IPS-18c (cell line): ENCODE measurements at regions not wholly inside any gene's neighbourhood (a gene's known extent, or its start where the extent isn't known, plus 50 kb on each side); places are given as distances from the start of the nearest gene placed in this dataset.

ENCODE experiments used
- H3K4me3 ChIP-seq: 2 replicates; pipeline ENCODE4 v1.7.0; 2013; ENCODE audit warnings: low read depth, mild to moderate bottlenecking, low read length, moderate library complexity; ENCODE audit not compliant: insufficient read depth
- H3K9me3 ChIP-seq: one replicate; pipeline ENCODE4 v1.6.1; 2013; ENCODE audit warnings: mild to moderate bottlenecking, low read length, moderate library complexity; ENCODE audit not compliant: control insufficient read depth, insufficient read depth

DNA sequence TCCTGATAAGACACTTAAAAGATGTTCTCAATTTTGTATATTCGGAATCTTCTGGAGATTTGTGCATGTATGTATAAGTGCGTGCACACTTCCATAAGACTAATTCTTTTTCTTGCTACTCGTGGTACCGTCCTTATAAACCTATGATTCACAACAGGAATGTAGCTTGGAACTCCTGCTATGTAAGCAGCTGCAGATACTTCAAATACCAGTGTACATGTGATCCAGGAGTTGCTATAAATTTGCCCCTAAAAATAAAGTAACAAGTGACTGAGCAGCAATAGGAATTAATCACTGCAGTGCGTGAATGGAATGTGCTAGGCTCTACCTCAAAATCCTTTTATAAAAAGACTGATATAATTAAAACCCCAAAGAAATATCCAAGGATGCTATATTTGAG is 214.9 kb downstream of the KLF5 start:
- no peak overlapping the region for H3K4me3 ChIP-seq
- no peaks in the 10 kb centered on the region for H3K9me3 ChIP-seq

DNA sequence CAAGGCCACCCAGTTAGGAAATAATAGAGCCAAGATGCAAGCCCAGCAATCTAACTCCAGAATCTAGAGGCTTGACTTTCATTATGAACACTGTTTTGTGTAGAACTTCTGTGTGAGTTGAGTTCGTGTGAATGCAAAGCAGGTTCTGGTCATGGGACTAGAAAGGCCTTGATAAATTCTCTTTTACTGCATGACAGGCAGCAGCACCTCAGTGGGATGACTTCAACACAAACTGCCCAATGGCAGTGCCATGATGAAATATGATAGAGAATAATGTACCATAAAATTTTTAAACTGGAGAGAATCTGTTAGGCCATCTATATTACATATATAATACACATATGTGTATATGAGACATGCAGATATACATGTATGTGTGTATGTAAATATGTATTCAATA is 214.5 kb downstream of the KLF5 start:
- no peak overlapping the region for H3K4me3 ChIP-seq
- no peaks in the 10 kb centered on the region for H3K9me3 ChIP-seq

DNA sequence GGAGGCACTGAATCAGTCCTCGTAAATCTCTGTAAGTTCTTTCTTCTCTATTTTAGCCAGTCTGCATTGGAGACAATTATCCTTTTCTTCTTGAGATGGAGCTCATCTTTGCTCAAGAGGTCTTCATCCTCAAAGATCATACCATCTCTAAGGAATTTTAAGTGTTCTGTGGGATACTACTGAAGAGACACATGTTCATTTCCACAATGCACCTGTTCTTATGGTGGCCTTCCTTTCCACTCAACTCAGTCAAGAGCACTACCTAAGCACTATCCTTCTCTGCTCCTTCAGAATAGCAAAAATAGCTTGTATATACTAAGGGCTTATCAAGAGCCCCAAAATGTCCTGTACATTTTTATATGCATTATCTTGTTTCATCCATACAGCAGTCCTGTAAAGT is 214.0 kb downstream of the KLF5 start:
- H3K9me3 ChIP-seq = no peaks in the 10 kb centered on the region
- H3K4me3 ChIP-seq = no peak overlapping the region

DNA sequence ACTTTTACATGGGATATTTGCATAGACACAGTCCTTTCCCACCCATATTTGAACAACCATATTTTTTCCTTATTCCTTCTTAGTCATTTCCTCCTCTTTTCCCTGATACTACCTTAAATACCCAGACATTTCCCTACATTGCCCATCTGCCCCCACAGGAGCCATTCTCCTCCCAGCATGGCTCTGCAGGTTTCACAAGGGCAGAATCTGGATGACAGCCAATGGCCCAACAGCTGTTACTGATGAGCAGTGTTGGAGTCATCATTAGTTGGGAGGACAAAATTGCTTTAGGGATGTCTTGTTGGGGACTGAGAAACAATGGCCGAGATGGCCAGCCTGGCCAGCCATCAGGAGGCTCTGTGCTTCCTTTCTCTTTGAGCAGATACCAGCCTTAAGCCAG is 209.5 kb downstream of the KLF5 start:
- no peak overlapping the region for H3K4me3 ChIP-seq
- no peaks in the 10 kb centered on the region for H3K9me3 ChIP-seq

DNA sequence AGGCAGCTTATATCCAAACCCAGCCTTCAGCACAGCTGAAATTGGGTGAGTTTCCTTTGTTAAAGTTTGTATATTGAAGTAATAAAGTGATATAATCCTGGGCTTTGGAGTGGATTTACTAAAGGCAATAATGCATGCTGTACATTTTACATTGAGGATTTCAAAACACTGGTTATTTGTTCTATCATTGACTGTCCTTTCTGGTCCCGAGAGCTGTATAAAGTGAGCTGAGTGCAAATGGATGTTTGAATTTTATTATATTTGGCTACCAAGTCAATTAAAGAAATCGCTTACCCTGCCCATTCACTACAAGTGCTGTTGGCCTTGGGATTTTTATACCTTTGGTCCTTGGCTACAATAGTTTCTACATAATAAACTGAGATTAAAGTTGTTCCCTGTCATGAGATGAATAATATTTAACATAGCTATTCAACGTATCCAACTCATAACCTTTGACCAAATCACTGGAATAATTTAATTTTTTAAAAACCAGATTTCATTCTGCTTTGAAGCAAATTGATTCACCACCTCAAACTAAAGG is 207.9 kb downstream of the KLF5 start:
- no peaks in the 10 kb centered on the region for H3K9me3 ChIP-seq
- H3K4me3 ChIP-seq = no peak overlapping the region

DNA sequence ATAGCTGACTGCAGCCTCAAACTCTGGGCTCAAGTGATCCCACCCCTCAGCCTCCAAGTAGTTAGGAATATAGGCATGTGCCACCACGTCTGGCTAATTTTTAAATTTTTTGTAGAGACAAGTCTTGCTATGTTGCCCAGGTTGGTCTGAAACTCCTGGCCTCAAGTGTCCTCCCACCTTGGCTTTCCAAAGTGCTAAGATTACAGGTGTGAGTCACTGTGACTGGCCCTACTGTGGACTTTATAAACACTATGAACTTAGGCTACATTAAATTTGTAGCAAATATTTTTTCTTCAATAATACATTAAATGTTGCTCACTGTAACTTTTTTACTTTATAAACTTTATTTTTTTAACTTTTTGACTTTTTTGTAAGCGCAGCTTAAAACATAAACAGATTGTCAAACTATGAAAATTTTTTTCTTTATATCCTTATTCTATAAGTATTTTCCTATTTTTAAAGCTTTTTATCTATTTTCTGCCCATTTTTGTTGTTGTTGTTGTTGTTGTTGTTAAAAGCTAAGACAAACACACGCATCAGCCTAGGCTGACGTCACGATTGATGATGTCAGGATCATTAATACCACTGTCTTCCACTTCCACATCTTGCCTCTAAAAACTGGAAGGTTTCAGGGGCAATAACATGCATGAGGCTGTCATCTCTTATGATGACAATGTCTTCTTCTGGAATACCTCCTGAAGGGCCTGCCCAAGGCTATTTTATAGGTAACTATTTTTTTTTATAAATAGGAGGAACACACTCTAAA is 204.2 kb downstream of the KLF5 start:
- Histone ChIP-seq H3K9me3 (no peaks in the 10 kb centered on the region), H3K4me3 (no peak overlapping the region)

DNA sequence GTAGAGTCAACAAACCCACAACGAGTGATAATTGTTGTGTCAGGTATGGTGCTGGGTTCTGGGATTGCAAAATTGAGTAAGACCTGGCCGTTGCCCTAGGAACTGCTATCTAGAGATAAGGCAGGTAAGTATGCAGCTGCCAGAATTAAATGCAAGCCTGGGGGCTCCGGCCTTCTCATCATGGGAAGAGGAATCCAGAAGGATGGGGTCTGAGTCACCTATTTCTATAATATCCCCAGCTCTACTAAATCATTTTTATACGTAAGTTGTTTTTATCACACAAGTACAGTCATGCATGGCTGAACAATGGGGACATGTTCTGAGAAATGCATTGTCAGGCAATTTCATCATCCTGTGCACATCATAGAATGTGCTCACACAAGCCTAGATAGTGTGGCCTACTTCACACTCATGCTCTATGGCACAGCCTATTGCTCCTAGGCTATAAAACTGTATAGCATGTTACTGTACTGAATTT is 203.0 kb downstream of the KLF5 start:
- H3K9me3 ChIP-seq = no peaks in the 10 kb centered on the region
- H3K4me3 ChIP-seq = no peak overlapping the region

DNA sequence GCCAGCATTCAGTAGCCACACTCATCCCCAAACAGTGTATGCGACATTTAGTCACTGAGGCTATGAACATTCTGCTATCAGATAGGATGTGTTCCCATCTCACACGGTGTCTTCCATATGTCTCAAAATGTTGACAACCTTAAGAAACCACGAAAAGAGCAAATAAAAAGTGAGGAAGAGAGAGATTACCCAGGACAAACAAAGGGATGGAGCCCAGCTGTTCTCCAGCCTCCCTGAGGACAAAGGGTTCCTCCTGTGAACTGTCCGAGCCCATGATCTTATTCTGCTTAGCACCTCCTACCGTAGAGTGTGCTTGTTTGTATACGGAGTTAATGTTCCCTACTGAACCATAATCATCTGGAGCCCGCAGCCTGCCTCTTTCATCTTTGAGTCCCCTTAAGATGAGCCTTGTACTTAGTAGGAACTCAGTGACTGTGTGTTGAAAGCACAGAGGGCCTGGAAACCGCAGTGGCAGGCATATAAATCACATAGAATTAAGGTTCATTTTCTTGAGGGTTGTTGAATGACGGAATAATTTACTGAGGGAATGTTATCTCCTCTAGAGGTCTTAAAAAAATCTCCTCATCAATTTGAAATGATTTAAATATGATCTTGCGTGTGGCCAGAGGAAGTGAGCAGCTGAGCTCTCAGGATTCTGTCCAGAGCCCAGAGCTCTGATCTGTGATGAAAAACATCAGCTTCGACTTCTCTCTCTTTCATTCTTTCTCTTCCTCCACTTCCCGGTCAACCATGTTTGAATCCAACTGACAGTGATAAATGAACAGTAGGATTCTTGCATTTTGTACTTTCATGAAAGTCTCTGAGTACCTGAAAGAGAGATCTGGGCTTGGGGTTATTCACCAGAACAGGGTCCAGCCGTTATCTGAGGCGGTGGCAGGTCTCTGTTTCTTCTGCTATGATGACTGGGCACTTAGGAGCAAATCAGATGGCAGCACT is 200.5 kb downstream of the KLF5 start:
- H3K9me3 ChIP-seq = no peaks in the 10 kb centered on the region
- H3K4me3 ChIP-seq = no peak overlapping the region

DNA sequence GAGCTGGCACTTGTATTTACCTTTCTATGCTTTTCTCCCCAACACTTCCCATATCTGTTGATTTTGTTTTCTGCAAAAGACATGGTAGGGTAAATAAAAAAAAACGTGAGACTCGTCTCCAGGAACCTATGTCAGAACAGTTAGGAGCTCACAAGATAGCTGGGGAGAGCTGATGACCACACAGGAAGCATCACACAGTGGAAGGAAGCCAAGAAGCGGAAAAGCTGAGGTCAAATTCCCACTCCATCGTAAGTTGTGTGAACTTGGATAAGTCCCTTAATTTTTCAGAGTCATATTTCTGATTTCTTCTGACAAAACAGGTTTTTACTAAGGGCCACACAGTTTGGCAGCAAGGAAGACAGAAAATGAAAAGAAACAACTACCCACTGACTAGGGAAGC is 199.6 kb downstream of the KLF5 start:
- no peak overlapping the region for H3K4me3 ChIP-seq
- no peaks in the 10 kb centered on the region for H3K9me3 ChIP-seq

DNA sequence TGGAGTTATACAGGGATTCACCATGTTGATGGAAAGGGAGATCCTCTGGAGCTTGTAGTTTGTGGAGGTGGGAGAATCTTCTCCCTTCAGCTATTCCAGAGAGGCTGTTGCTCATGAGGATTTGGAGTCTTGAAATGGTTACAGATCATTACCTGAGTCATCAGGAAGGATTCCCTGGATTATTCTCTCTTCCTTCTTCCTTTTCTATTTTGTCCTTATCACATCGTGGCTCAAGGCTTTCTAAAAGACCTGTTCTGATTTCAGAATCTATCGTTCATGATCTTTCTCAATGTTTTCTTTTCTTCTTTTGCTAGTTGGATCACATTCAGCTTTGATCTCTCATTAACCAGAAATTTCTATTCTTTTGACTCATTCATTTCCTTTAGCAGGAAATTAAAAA is 196.0 kb downstream of the KLF5 start:
- H3K9me3 ChIP-seq = no peaks in the 10 kb centered on the region
- no peak overlapping the region for H3K4me3 ChIP-seq

DNA sequence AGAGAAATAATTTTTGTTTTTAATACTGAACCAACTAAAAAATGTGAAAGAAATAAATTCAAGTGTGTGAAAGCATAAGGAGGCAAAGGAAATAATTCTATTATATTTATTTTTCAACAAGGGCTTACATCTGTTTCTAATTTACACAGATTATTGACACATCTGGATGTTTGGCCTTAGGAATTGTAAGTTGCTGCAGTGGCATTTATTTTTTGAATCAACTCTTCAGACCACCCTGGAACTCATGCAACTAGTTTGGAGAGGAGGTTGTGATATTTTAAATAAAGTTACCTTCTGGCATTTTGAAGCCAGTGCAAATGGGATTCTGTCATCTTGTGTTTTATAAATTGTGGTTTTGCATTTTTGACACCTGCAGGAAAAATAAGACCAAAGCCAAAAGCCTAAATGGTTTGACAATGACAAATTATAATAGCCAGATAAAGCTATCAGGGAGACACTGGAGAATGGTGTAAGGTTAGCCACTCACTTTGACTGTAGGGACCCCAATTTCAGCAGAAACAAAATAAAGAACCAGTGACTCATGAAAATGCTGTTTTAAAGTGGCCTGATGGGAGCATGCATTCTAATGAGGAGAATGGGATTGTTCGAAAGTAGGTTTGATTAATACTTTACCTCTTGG is 192.9 kb downstream of the KLF5 start:
- H3K4me3 ChIP-seq = no peak overlapping the region
- no peaks in the 10 kb centered on the region for H3K9me3 ChIP-seq

DNA sequence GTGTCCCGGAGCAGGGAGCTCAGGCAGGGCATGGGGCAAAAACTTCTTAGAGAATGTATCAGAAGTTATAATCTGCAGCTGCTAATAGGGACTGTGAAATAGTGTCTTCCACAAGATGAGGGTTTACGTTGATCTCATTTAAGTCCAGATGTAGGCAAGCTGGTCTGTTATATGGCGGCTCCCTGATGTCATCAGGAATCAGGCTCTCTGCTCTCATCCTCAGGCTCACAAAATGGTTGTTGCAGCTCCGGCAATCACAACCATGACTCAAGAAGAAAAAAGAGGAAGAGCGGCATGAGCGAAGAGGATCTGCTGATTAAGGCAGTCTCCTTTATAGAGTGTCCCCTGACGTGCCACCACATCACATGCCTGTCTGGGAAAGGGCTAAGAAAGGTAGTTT is 191.3 kb downstream of the KLF5 start:
- H3K9me3 ChIP-seq = no peaks in the 10 kb centered on the region
- H3K4me3 ChIP-seq = no peak overlapping the region

DNA sequence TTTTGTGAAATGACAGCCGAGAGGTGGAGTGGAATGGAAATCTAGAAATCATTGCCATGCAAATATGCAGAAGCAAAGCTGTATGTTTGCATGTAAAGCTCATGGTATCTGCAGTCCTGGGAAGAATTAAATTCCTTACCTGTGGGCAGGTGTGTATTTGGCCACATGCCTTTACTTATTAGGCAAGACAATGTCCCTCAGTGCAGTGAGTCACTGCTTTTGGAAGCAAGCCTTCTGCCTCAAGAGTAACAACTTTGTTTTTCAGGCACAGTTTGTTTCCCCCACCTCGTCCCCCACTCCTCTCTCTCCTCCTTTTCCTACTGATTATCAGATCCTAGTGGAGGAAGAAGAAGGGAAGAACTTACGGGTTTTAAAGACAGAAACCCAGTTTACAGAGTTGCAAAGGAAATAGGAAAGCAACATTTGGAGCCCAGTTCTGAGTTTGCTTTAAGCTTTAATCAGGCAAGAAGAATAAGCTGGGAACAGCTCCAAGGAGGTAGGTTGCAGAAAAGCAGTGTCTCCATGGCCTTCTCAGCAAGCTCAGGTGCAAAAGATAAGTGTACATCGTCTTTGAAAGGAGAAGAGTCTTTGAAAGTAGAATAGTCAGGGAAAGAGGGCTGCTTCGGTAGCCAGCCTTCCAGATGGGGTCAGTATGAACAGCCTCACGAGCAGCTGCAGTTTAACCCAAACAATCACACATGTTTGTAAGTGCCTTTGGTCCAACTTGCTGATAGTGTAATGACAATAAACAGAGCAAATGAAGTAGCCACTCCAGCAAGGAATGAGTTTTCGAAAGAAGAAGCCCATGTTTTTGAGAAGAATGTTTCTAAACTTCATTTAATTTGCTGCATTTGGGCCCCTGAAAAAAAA is 190.1 kb downstream of the KLF5 start:
- H3K9me3 ChIP-seq = no peaks in the 10 kb centered on the region

DNA sequence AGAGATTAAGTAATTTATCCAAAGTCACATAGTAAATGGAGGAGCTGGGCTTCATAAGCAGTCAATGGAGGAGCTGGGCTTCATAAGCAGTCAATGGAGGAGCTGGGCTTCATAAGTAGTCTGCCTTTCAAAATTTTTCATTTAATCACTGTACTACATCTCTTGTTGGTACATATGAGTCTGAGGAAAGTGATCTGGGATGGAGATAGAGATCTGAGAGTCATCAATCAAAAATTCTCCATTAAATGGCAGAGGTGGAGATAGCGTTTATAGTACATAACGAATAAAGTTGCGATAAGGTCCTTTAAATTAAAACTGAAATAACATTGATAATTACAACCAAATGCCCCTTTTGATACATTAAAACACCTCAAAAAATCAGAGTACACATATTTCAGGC is 189.3 kb downstream of the KLF5 start:
- H3K9me3 ChIP-seq = no peaks in the 10 kb centered on the region
- no peak overlapping the region for H3K4me3 ChIP-seq

More for the DNA sequence above, 190.1 kb downstream of the KLF5 start:
- no peak overlapping the region for H3K4me3 ChIP-seq

DNA sequence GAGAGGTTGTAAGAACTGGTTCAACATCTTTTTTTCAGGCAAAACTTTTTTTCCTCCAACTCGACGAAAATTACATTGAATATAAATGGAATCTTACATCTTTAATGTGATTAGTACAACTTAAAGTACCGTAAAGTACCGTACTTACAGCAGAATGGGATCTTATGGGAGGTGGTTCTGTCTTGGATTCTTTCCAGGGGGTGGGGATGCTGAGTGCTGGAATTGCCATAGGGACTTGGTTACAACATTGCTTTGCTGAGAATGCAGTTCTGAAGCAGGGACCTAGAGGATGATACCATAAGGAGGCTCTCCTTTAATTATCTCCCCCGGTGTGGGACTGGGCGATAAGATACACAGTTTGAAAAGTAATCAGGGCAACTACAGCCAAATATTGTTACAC is 186.4 kb downstream of the KLF5 start:
- Histone ChIP-seq H3K4me3 (no peak overlapping the region), H3K9me3 (no peaks in the 10 kb centered on the region)

DNA sequence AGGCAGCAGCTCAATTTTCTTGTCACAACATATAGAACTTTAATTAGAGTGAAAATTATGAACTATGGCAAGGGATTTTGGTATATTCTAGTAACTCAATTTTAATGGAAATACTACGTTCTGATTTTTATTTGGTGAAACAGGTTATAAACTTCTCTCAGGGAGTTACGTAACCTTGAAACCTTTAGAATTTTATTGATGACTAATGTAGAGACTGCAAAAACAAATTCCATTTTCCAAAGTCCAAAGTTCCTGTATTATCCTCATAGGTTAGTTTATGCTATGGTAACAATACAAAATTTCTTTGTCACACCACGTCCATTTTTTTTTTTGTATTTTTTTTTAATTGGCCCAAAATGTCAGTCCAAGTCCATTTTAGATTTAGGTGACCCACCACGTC is 185.7 kb downstream of the KLF5 start:
- no peak overlapping the region for H3K4me3 ChIP-seq
- H3K9me3 ChIP-seq = no peaks in the 10 kb centered on the region
